Sigmoid colon (tissue), 3 donors: ENCODE measurements at regions not wholly inside any gene's neighbourhood (a gene's known extent, or its start where the extent isn't known, plus 50 kb on each side); places are given as distances from the start of the nearest gene placed in this dataset.

ENCODE experiments used
- CTCF ChIP-seq, 4 experiments: fragments of 450-650 bp in 3 of 4; fragments of 200-600 bp in 1 of 4; IDR thresholded peaks; one replicate each; pipeline ENCODE4 v1.5.1; 2016 to 2019; ENCODE audit warnings: antibody characterized with exemption in 4 of 4, mild to moderate bottlenecking in 3 of 4, moderate library complexity in 2 of 4
- POLR2A ChIP-seq, 2 donors: fragments of 450-650 bp; IDR thresholded peaks; one replicate each; pipeline ENCODE4 v1.6.1; 2016; ENCODE audit warnings: antibody characterized with exemption in 2 of 2, mild to moderate bottlenecking in 2 of 2, moderate library complexity in 2 of 2

GRCh38 chr3:188025555-188025954 is 128.4 kb upstream of the LPP start:
- no peak for TF ChIP-seq CTCF (IDR thresholded peaks at IDR 0.05)
- TF ChIP-seq POLR2A (IDR thresholded peaks at IDR 0.05): no peak
